PC-3 (cell line): ENCODE measurements at regions not wholly inside any gene's neighbourhood (a gene's known extent, or its start where the extent isn't known, plus 50 kb on each side); places are given as distances from the start of the nearest gene placed in this dataset.

Source experiments
- ATAC-seq: fragments of 200-7000 bp; cut with Tn5 transposase; 2 replicates; pipeline ENCODE4 v1.9.1; 2020; ENCODE audit warnings: mild to moderate bottlenecking, moderate library complexity
- BruUV-seq: library from RNA; stranded (reverse); fragments of 400-500 nt; replicated peaks from 2 replicates; lab custom pipeline; 2021; lab: Mats Ljungman, UMichigan
- CTCF ChIA-PET: fragments of 300-600 bp; sonication (Branson Sonifier 250); formaldehyde crosslinking; loops from one replicate; lab custom pipeline; 2022; ENCODE audit warnings: antibody characterized with exemption; lab: Charles Lee
- POLR2A ChIA-PET: fragments of 300-600 bp; sonication (Branson Sonifier 250); formaldehyde crosslinking; loops from one replicate; lab custom pipeline; 2022; ENCODE audit warnings: antibody characterized with exemption; ENCODE audit not compliant: unreplicated experiment; lab: Charles Lee
- DNase-seq: peaks from one replicate; pipeline ENCODE4 v3.0.0-alpha.2; 2015
- H2AFZ ChIP-seq: fragments of 300-600 bp; sonication (generic); 2 replicates; pipeline ENCODE4 v1.6.0; 2016; ENCODE audit warnings: antibody characterized with exemption, low read length
- H3F3A ChIP-seq: fragments of 300-600 bp; sonication (generic); one replicate; pipeline ENCODE4 v1.6.0; 2017; ENCODE audit warnings: antibody characterized with exemption, low read length, control low read depth, mild to moderate bottlenecking; ENCODE audit not compliant: unreplicated experiment
- H3K27ac ChIP-seq: fragments of 300-600 bp; sonication (generic); 2 replicates; pipeline ENCODE4 v1.5.1; 2016; ENCODE audit warnings: mild to moderate bottlenecking, low read length
- H3K27me3 ChIP-seq: fragments of 300-600 bp; sonication (generic); 2 replicates; pipeline ENCODE4 v1.6.1; 2016; ENCODE audit warnings: low read length, mixed read lengths
- H3K36me3 ChIP-seq: fragments of 300-600 bp; sonication (generic); 2 replicates; pipeline ENCODE4 v1.6.1; 2016; ENCODE audit warnings: low read depth, mixed run types, low read length, mixed read lengths
- H3K4me1 ChIP-seq: fragments of 300-600 bp; sonication (generic); 2 replicates; pipeline ENCODE4 v1.5.1; 2016; ENCODE audit warnings: low read length; ENCODE audit not compliant: insufficient read depth
- H3K4me2 ChIP-seq: fragments of 300-600 bp; sonication (generic); 2 replicates; pipeline ENCODE4 v1.6.0; 2016; ENCODE audit warnings: low read length
- H3K4me3 ChIP-seq: fragments of 300-600 bp; sonication (generic); 2 replicates; pipeline ENCODE4 v1.5.1; 2016; ENCODE audit warnings: mild to moderate bottlenecking, low read length, mixed read lengths
- H3K79me2 ChIP-seq: fragments of 300-600 bp; sonication (generic); 2 replicates; pipeline ENCODE4 v1.6.1; 2017; ENCODE audit warnings: low read length, mixed read lengths
- H3K9ac ChIP-seq: fragments of 300-600 bp; sonication (generic); 2 replicates; pipeline ENCODE4 v1.6.0; 2016; ENCODE audit warnings: mild to moderate bottlenecking, low read length
- H3K9me2 ChIP-seq: fragments of 300-600 bp; sonication (generic); replicated peaks from 2 replicates; pipeline ENCODE4 v1.6.1; 2016; ENCODE audit warnings: mixed run types, low read length, mixed read lengths
- H3K9me3 ChIP-seq: fragments of 300-600 bp; sonication (generic); 2 replicates; pipeline ENCODE4 v1.6.1; 2016; ENCODE audit warnings: low read length, mixed read lengths
- H4K20me1 ChIP-seq: fragments of 300-600 bp; sonication (generic); 2 replicates; pipeline ENCODE4 v1.6.1; 2016; ENCODE audit warnings: low read length, mixed read lengths
- EZH2 ChIP-seq: fragments of 300-600 bp; sonication (generic); IDR thresholded peaks from one replicate; pipeline ENCODE4 v1.6.1; 2017; ENCODE audit warnings: antibody characterized with exemption, mild to moderate bottlenecking, low read length; ENCODE audit not compliant: unreplicated experiment
- EZH2phosphoT487 ChIP-seq: fragments of 300-600 bp; sonication (generic); IDR thresholded peaks from 2 replicates; pipeline ENCODE4 v1.6.1; 2018; ENCODE audit warnings: mild to moderate bottlenecking, antibody characterized with exemption, low read length, borderline replicate concordance
- intact Hi-C: fragments of 100-400 bp; cut with micrococcal nuclease; formaldehyde crosslinking; loops from 2 replicates; pipeline ENCODE4 v1.9.0; 2023
- TF ChIP-seq, protein P1 (sequence below): fragments of 300-600 bp; sonication (generic); conservative IDR thresholded peaks from 2 replicates; pipeline ENCODE4 v1.5.1; 2017; ENCODE audit warnings: antibody characterized with exemption, low read depth, mild to moderate bottlenecking, low read length

DNA sequence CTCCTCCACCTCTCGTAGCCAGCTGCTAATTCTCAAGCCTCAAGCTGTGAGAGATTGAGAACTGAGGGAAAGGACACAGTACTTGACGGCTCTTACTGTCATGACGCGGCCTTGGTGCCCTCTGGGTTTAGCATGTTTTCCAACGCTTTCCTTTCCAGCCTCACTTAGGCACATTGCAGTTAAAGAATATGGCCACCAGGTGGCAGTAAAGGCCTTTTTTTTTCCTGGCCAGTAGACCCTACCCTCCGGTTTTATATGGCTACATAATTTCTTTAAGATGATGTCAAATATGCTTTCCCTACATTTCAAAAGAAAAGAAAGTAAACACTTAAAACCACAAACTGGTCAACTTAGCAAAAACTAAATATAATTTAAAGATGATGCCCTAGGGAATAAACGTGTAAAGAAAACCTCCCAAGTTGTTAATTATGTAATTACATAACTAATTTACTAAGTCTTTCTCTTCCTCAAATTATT lies 56.8 kb upstream of the PRDX6 start:
- ChIA-PET CTCF (interaction anchor here (0.7 to 1.3 kb wide), 5 partner anchors 14 to 444 kb away, joined by 3 to 5 read pairs (median 4); no protein-coding TSS in a partner anchor), POLR2A (no interaction called here)
- BruUV-seq: no TSS peak
- peak overlapping the region; percentile 67 for H3K4me2 ChIP-seq
- TF ChIP-seq, protein P1, sequence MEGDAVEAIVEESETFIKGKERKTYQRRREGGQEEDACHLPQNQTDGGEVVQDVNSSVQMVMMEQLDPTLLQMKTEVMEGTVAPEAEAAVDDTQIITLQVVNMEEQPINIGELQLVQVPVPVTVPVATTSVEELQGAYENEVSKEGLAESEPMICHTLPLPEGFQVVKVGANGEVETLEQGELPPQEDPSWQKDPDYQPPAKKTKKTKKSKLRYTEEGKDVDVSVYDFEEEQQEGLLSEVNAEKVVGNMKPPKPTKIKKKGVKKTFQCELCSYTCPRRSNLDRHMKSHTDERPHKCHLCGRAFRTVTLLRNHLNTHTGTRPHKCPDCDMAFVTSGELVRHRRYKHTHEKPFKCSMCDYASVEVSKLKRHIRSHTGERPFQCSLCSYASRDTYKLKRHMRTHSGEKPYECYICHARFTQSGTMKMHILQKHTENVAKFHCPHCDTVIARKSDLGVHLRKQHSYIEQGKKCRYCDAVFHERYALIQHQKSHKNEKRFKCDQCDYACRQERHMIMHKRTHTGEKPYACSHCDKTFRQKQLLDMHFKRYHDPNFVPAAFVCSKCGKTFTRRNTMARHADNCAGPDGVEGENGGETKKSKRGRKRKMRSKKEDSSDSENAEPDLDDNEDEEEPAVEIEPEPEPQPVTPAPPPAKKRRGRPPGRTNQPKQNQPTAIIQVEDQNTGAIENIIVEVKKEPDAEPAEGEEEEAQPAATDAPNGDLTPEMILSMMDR: peak; percentile 100
- no peak for TF ChIP-seq EZH2
- TF ChIP-seq EZH2phosphoT487: no peak
- intact Hi-C loops: loop anchor here (1.0 to 5.0 kb wide), 9 partner anchors 10 to 1322 kb away; partner anchors contain the start of genes CENPL and DARS2
- H3F3A ChIP-seq: peaks cover 9% of the 10 kb centered on the region
- H3K36me3 ChIP-seq: no peaks in the 10 kb centered on the region
- no peaks in the 10 kb centered on the region for H3K9me2 ChIP-seq
- H3K27ac ChIP-seq: 0 out of 2 replicates have a peak overlapping the region, but pooled peaks have one; percentile 1
- peak overlapping the region; percentile 75 for H2AFZ ChIP-seq
- no peaks in the 10 kb centered on the region for H3K79me2 ChIP-seq
- H3K9me3 ChIP-seq: no peaks in the 10 kb centered on the region
- peaks cover 42% of the 10 kb centered on the region for H3K4me1 ChIP-seq
- H3K27me3 ChIP-seq: no peaks in the 10 kb centered on the region
- H3K4me3 ChIP-seq: peak overlapping the region; percentile 35
- H3K9ac ChIP-seq: peak overlapping the region; percentile 28
- no peaks in the 10 kb centered on the region for H4K20me1 ChIP-seq
- peak; percentile 50 for ATAC-seq
- DNase-seq: peak; percentile 100

DNA sequence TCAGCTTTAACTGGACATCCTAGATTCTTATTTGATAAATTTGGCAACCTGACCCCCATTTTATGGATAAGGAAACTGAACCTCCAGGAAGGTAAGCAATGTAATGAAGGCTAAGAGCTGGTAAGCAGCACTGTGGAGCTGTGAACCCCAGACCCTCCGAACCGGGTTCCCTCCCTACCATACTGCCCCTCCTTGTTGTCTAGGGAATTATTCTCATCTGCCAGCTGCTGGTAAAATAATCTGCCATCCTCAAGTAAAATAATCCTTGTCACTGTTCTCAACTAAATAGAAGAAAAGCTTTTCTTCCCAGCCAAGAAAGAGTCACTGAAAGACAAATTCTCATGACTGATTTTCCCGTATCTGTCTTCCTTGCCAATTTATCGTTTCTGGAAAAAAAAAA lies 55.8 kb upstream of the PRDX6 start:
- Histone ChIP-seq H3K4me1 (peaks cover 51% of the 10 kb centered on the region), H3K4me3 (no peak overlapping the region), H3K9me3 (no peaks in the 10 kb centered on the region), H3K9ac (no peak overlapping the region), H3K36me3 (no peaks in the 10 kb centered on the region), H2AFZ (no peak overlapping the region), H3K4me2 (no peak overlapping the region), H3K79me2 (no peaks in the 10 kb centered on the region), H3K9me2 (no peaks in the 10 kb centered on the region), H3K27ac (no peak overlapping the region), H3F3A (peaks cover 14% of the 10 kb centered on the region), H4K20me1 (no peaks in the 10 kb centered on the region), H3K27me3 (no peaks in the 10 kb centered on the region)
- no peak for ATAC-seq
- CTCF ChIA-PET: no interaction called here
- no TSS peak for BruUV-seq
- TF ChIP-seq, protein P1: no peak
- TF ChIP-seq EZH2phosphoT487: no peak
- TF ChIP-seq EZH2: no peak
- no peak for DNase-seq
- intact Hi-C loops: loop anchor here (2.0 to 5.0 kb wide), 4 partner anchors 86 to 1321 kb away; no protein-coding TSS in a partner anchor
- POLR2A ChIA-PET: interaction anchor here (0.5 to 0.7 kb wide), 3 partner anchors 9 to 404 kb away, joined by 3 to 7 read pairs (median 3); no protein-coding TSS in a partner anchor

DNA sequence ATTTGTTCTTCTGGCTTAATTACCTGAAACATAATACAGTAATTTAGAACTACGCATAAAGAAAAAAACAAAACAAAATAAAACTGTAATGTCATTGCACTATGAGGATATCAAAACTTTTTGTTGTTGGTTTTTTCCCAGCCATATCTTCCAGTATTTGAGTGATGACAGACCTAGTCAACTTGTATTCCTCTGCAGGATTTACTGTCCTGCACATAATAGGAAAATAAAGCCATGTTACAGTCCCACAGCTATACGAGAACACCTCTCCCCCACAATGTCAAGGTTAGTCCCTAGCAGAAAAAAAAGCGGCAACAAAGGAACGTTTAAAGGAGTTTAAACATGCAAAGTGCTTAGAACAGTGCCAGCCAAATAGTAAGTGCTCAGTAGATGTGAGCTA lies 55.3 kb upstream of the PRDX6 start:
- peaks cover 14% of the 10 kb centered on the region for H3F3A ChIP-seq
- no peak overlapping the region for H2AFZ ChIP-seq
- no peaks in the 10 kb centered on the region for H3K79me2 ChIP-seq
- ATAC-seq (no peak), DNase-seq (no peak)
- no TSS peak for BruUV-seq
- H3K36me3 ChIP-seq: no peaks in the 10 kb centered on the region
- H4K20me1 ChIP-seq: no peaks in the 10 kb centered on the region
- CTCF ChIA-PET: interaction anchor here (0.7 kb wide), 1 partner anchor 99 kb away, joined by 5 read pairs; no protein-coding TSS in a partner anchor
- TF ChIP-seq, protein P1: no peak
- no peak for TF ChIP-seq EZH2
- no peak for TF ChIP-seq EZH2phosphoT487
- no peak overlapping the region for H3K4me3 ChIP-seq
- no peaks in the 10 kb centered on the region for H3K9me3 ChIP-seq
- intact Hi-C loops: loop anchor here (2.0 to 5.0 kb wide), 4 partner anchors 85 to 1321 kb away; no protein-coding TSS in a partner anchor
- H3K9ac ChIP-seq: no peak overlapping the region
- H3K27ac ChIP-seq: no peak overlapping the region
- H3K9me2 ChIP-seq: no peaks in the 10 kb centered on the region
- H3K27me3 ChIP-seq: no peaks in the 10 kb centered on the region
- H3K4me2 ChIP-seq: no peak overlapping the region
- peaks cover 56% of the 10 kb centered on the region for H3K4me1 ChIP-seq
- POLR2A ChIA-PET: interaction anchor here (0.5 to 0.7 kb wide), 2 partner anchors 203 to 404 kb away, joined by 3 to 7 read pairs; no protein-coding TSS in a partner anchor
